ENCODE measurements at regions not wholly inside any gene's neighbourhood (a gene's known extent, or its start where the extent isn't known, plus 50 kb on each side); places are given as distances from the start of the nearest gene placed in this dataset.

GRCh38 chr10:130924138-130924819, 387.2 kb downstream of the TCERG1L start:
- TF ChIP-seq, protein P1, sequence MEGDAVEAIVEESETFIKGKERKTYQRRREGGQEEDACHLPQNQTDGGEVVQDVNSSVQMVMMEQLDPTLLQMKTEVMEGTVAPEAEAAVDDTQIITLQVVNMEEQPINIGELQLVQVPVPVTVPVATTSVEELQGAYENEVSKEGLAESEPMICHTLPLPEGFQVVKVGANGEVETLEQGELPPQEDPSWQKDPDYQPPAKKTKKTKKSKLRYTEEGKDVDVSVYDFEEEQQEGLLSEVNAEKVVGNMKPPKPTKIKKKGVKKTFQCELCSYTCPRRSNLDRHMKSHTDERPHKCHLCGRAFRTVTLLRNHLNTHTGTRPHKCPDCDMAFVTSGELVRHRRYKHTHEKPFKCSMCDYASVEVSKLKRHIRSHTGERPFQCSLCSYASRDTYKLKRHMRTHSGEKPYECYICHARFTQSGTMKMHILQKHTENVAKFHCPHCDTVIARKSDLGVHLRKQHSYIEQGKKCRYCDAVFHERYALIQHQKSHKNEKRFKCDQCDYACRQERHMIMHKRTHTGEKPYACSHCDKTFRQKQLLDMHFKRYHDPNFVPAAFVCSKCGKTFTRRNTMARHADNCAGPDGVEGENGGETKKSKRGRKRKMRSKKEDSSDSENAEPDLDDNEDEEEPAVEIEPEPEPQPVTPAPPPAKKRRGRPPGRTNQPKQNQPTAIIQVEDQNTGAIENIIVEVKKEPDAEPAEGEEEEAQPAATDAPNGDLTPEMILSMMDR (conservative IDR thresholded peaks at IDR 0.05), result no peak
- no peak for TF ChIP-seq ZFX (IDR thresholded peaks at IDR 0.05)
